HG03442 (cell line): ENCODE measurements at regions not wholly inside any gene's neighbourhood (a gene's known extent, or its start where the extent isn't known, plus 50 kb on each side); places are given as distances from the start of the nearest gene placed in this dataset.
"Not testable (repeated sequence)": the region's sequence is repeated elsewhere in the genome, so short reads cannot be mapped to it uniquely, and the experiment has no call there.

Experiments
- ATAC-seq: cut with Tn5 transposase; IDR thresholded peaks from one replicate; pipeline ENCODE4 v1.9.1; 2021; ENCODE audit warnings: mild to moderate bottlenecking, moderate library complexity; ENCODE audit not compliant: unreplicated experiment

DNA sequence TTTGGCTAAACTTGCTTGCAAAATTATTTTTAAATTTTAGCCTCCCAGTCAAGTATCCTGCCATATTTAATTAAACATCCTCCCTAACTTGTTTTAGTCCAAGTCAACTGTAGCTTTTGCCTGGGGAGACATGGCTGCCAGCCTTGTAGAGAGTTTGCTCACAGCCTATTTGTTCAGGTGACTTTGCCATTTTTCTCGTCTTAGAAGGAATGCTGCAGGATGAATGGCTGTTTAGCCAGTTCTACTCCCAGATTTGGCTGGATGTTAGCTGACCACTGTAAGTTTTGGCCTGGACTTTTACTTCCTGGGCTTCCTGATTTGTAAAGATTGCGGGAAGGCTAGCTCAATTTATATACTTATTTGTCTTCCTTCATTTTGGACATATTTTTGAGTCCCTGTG lies 236.4 kb upstream of the SGO1 start:
- ATAC-seq = no peak

GRCh38 chr3:20417388-20418108 lies 231.5 kb upstream of the SGO1 start:
- ATAC-seq = no peak

- no peak for ATAC-seq
Measured at GRCh38 chr3:20406611-20407011, 220.6 kb upstream of the SGO1 start.

DNA sequence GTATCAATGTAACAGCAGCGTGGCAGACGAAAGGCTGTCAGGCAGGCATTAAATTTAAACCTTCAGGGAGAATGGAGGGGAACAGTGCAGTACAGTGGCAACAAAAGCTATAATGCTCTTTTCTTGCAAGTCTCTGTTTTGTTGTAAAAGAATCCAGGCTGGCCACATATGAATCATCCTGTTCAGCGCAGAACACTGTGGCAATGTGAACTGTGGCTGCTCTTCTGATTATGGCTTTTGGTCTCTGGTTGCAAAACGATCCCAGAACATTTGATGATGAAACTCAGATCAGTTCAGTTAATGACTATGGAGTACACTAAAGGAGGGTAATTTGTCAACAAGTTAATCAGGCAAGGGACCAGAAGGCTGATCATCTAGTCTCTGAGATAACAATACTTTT lies 219.7 kb upstream of the SGO1 start:
- no peak for ATAC-seq

GRCh38 chr3:20405231-20405630 lies 219.2 kb upstream of the SGO1 start:
- no peak for ATAC-seq

DNA sequence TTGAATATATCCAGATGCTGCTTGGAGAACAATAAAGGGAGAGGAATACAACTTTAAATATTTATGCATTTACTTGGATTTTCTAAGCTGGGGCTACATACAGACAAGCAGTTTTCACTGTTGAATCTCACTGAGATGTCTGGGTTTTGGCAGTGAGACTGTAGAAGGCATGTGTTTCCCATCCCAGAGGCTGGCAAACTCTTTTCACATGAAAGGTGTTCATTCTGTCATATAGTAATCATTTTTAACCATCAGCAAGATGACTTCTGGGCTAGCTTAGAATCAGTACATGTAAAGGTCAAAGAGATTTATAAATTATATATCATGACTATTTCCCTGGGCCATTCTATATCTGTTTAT lies 218.7 kb upstream of the SGO1 start:
- ATAC-seq = no peak

- no peak for ATAC-seq
Measured at GRCh38 chr3:20403986-20404740, 218.2 kb upstream of the SGO1 start.

- no peak for ATAC-seq
Measured at GRCh38 chr3:20401253-20401652, 215.2 kb upstream of the SGO1 start.

DNA sequence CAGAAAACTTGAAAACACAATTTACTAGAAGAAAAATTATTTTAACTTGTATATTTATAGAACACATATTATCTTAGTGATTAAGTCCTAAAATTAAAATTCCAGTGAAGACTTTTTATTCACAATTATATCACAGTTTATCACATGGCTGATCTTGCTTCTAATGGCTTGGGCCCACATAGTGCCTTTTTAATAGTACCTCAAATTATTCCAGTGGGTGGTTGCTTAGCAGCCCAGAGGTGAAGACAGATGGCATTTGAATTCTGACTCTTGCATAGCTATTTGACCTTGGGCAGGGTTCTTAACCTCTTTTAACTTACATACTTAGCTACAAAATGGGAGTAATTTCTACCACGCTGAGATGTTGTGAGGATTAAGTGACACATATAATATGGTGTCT lies 214.7 kb upstream of the SGO1 start:
- ATAC-seq = no peak

DNA sequence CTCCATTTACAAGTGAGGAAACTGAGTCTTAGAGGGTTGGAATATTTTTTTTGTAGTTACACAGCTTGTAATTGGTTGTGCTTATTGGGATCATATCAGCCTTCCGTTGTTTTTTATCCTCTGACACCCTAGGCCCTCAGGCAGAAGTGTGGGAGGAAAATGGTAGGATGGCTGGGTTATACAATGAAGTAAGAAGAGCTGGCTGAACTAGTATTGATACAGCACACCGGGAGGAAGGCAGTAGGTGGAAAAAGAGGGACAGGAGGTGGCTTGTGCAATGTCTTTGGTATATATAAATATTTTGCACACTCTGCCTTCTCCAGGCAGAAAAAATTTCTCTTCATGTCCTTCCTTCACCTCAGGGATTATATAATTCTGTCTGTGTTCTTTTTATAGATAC lies 214.3 kb upstream of the SGO1 start:
- no peak for ATAC-seq

GRCh38 chr3:20396335-20396734 lies 210.3 kb upstream of the SGO1 start:
- no peak for ATAC-seq

DNA sequence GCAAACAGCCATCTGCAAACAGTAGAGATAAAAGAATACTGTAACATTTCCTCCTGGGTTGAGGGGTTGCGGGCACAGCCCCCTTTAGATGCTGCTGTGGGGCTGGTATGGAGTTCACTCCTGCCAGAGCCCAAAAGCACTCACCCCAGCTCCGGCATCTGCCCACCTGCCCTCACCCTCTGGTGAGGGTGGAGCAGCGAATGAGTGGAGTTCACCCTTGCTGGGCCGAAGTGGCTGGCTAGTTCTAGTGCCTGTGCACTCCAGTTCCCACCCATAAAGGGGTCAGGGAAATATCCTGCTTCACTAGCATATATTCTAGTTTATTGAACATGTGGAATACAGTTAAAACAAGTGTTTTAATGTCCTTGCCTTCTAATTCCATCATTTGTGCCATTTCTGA lies 209.7 kb upstream of the SGO1 start:
- ATAC-seq = no peak

GRCh38 chr3:20394243-20394642 lies 208.2 kb upstream of the SGO1 start:
- ATAC-seq = no peak

- ATAC-seq = no peak
Measured at GRCh38 chr3:20391644-20392043, 205.6 kb upstream of the SGO1 start.

DNA sequence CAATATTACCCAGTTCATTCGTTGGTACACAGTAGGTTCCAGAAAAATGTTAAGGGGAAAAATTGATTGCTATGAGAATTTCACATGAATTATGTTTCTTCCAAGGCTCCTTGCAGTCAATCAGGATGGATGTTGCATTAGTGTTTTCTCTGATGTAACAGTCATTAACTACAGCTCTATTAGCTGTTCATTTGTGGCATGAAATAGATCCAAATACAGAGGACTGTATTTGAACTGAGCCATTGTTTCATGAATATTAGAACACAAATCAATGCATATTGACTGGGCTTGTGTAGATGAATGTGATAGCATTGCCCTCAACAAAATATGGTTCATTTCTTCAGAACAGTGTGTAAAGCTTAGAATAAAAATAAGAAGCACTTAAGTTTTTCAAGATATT lies 203.0 kb upstream of the SGO1 start:
- ATAC-seq = no peak

GRCh38 chr3:20380295-20380694 lies 194.3 kb upstream of the SGO1 start:
- no peak for ATAC-seq

- no peak for ATAC-seq
Measured at GRCh38 chr3:20378315-20378714, 192.3 kb upstream of the SGO1 start.

GRCh38 chr3:20376665-20377217 lies 190.7 kb upstream of the SGO1 start:
- ATAC-seq = no peak

- ATAC-seq = no peak
Measured at GRCh38 chr3:20375302-20375701, 189.3 kb upstream of the SGO1 start.

- ATAC-seq = not testable (repeated sequence)
Measured at GRCh38 chr3:20370273-20371063, 184.5 kb upstream of the SGO1 start.

- no peak for ATAC-seq
Measured at GRCh38 chr3:20361000-20361399, 175.0 kb upstream of the SGO1 start.

DNA sequence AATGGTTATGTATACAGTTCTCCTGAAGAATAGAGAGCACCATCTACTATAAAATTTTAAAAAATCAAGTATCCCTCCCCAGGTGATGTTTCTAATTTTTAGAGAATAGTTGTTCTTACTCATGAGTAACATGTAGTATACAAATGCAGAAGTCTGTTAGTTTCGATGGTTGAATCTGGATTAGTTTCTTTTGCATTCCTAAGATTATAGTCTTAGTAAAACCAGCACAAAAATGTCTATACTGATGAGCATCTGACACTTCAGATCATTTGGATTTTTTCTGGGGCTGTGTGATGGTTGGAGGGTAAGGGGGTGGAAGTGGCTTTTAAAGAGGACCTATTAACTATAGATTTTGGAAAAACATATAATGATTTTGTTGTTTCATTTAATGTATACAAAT lies 167.3 kb upstream of the SGO1 start:
- no peak for ATAC-seq
